ENCODE measurements at regions not wholly inside any gene's neighbourhood (a gene's known extent, or its start where the extent isn't known, plus 50 kb on each side); places are given as distances from the start of the nearest gene placed in this dataset.
"Not testable (repeated sequence)": the region's sequence is repeated elsewhere in the genome, so short reads cannot be mapped to it uniquely, and the experiment has no call there.

GRCh38 chr6:74255007-74255406, 559.0 kb downstream of the CD109 start:
- not testable (repeated sequence) for DNase-seq (ENCODE audit: low read depth in 3 of 3, low spot score in 2 of 3)

GRCh38 chr6:74254147-74254546, 558.1 kb downstream of the CD109 start:
- not testable (repeated sequence) for DNase-seq (ENCODE audit: low read depth in 3 of 3, low spot score in 2 of 3)

DNA sequence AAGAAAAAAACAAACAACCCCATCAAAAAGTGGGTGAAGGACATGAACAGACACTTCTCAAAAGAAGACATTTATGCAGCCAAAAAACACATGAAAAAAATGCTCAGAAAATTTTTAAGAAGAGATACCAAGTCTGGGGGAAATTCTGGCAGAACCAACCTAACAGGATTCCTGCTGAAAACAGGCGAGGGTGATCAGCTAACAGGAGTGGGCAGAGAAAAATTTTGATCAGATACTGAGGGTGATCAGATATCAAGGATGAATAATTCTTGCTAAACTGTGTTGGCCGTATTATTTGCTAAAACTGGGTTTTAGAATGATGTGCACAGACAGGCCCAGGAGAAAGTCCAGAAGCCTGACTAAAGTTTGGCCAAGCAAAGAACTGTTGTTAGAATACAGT, 557.3 kb downstream of the CD109 start:
- DNase-seq (ENCODE audit: low read depth in 3 of 3, low spot score in 2 of 3), result no peak

DNA sequence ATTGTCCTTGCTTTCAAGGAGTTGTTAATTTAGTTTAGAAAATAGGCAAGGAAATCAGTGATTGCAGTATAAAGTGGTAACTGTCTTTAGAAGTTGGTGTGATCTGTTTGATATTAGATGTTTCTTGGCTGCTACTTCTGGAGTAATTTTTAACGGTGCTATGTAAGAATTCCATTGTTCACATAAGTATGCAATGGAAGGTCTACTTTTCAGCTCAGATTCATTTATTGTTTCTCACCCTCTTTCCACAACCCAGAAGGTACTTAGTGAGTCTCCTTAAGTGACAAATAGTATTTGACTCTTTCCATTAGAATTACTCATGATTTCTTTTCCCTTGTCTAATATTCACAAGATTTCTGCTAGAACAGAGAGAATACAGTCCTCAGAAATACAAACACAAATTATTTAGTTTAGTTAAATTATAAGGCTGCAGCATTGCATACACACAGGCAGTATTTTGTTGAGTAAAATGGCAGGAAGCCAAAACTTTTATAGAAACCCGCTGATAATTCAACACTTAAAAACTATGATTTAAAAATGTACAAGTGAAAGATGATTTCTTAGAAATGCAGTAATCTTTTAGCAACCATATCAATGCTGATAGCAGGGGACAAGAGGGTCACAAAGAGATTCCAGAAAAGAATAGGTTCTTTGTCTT, 554.3 kb downstream of the CD109 start:
- no peak for DNase-seq (ENCODE audit: low read depth in 3 of 3, low spot score in 2 of 3)

- DNase-seq (ENCODE audit: low read depth in 3 of 3, low spot score in 2 of 3), result no peak
These were observed 553.7 kb downstream of the CD109 start for GRCh38 chr6:74249658-74250057.

DNA sequence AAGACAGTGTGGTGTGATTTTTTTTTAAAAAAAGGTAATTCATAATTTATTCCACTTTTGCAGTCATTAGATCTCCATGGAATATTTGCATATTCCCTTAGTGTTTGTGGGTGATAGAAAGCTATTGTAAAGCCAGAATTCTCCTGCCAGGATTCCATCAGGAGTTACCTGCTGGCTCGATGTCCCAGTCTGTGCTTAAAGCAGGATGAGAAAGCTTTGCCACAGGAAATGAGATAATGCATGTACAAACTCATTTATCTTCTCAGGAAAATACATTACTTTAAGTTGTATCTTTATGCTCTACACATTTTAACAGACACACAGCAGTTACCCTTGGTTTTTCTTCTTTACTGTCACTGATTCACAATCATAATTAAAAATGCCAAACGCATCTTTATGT, 553.0 kb downstream of the CD109 start:
- no peak for DNase-seq (ENCODE audit: low read depth in 3 of 3, low spot score in 2 of 3)

- no peak for DNase-seq (ENCODE audit: low read depth in 3 of 3, low spot score in 2 of 3)
These were observed 526.8 kb downstream of the CD109 start for GRCh38 chr6:74222768-74223333.

DNA sequence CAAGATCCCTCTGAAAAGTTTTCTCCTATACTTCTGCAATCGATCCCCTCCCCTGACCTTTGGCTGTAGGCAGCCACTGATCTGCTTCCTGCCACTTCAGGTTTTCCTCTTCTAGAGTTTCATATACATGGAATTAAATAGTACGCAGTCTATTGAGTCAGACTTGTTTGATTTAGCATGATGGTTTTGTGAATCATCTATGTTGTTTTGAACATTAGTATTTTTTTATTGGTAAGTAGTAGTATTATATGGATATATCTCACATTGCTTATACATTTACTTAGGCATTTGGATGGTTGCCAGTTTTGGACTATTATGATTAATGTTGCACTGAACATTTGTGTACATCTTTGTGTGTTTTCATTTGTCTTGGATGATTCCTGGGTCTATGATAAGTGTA, 518.0 kb downstream of the CD109 start:
- DNase-seq (ENCODE audit: low read depth in 3 of 3, low spot score in 2 of 3), result no peak

- DNase-seq (ENCODE audit: low read depth in 3 of 3, low spot score in 2 of 3), result no peak
These were observed 512.2 kb downstream of the CD109 start for GRCh38 chr6:74208239-74208638.

DNA sequence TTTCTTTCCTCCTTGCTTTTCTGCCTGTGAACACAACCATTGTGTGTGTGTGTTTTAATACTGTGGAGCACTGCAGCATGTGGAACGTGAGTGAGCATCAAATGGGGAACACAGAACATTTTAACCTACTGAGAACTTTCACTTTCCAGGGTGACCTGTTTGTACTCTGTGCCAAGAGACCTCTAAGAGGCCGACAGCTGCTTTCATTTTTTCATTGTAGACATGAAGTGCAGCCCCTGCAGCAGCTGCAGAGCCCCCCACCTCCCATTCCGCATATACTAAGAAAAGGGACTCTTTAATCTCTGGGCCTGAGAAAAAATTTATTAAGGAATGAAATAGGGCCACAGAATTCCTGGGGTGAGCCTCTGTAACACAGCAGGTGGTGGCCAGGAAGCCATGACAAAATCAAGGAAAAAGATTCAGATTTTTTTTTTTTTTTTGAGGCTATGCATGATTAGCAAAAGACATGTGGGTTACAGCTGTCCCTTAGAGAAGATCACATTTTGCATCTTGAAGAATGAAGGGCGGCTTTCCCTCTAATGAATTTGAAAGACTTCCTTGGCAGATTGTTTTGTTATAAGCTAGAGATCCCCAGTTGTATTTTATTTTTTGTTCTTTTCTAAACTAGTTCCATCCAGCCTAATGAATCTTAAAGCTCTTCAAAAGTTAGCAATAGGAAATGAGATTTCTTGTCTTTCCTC, 503.4 kb downstream of the CD109 start:
- DNase-seq (ENCODE audit: low read depth in 3 of 3, low spot score in 2 of 3), result no peak

- DNase-seq (ENCODE audit: low read depth in 3 of 3, low spot score in 2 of 3), result no peak
These were observed 501.3 kb downstream of the CD109 start for GRCh38 chr6:74197310-74197709.

DNA sequence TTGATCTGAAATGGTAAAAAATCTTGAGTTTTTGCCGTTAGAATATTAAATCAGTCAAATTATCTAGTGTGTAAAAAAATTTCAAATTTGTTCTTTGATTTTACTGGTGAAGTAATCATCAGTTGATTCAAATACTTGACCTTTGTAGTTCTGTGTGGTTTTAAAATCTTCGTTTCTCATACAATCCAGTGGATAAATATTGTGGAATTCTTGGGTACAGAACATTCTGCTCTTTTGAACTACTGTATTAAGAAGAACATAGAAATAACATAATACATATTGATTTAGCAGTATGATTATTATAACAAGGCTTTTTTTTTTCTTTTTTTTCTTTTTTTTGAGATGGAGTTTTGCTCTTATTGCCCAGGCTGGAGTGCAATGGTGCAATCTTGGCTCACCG, 491.8 kb downstream of the CD109 start:
- DNase-seq (ENCODE audit: low read depth in 3 of 3, low spot score in 2 of 3), result no peak

GRCh38 chr6:74182992-74183391, 487.0 kb downstream of the CD109 start:
- no peak for DNase-seq (ENCODE audit: low read depth in 3 of 3, low spot score in 2 of 3)

DNA sequence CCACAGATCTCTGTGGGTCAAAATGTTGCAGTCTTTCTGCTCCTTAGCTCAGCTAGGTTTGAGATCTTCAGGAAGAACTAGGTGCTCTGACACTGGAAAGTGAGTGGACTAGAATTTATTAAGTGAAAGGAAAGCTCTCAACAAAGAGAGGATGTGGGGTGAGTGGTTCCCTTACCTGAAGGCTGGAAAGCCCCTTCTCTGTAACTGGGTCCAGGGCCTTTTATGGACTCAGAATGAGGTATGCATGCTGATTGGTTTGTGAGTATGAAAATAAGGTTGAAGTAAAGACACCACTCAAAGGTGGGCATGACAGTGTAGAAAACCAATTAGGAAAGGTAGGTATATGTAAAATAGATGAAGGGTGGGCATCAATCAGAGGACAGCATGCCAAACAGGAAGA, 485.5 kb downstream of the CD109 start:
- DNase-seq (ENCODE audit: low read depth in 3 of 3, low spot score in 2 of 3), result no peak

DNA sequence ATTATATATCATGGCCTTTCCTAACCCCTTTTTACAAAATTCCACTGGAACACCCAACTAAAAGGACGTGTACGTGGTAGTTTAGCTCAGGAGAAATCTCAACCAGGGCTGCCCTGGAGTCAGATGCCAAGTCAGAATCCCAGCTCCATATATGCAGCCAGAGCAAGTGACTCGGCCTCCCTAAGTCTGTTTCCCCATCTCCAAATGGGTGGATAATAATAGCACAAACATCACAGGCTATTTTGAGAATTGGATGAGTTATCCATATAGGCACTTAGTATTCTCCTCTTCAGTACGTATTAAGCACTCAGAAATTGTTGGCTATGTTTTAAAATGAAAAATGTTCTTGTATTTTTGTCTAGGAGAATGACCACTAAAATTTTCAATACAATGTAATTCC, 481.5 kb downstream of the CD109 start:
- DNase-seq (ENCODE audit: low read depth in 3 of 3, low spot score in 2 of 3), result no peak

DNA sequence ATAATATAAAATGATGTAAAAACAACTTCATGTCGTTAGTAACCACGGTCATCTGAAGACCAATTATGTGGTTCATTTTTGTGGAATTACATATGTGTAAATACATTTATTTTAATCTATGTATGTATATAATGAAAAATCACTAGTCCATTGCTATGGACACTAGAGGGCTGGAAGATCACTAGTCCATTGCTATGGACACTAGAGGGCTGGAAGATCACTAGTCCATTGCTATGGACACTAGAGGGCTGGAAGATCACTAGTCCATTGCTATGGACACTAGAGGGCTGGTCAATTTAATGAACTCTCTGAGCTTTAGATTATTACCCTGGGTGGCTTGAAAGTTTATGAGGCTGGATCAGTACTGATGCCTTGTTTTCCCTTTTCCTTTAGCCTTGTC, 474.5 kb downstream of the CD109 start:
- DNase-seq (ENCODE audit: low read depth in 3 of 3, low spot score in 2 of 3), result not testable (repeated sequence)

DNA sequence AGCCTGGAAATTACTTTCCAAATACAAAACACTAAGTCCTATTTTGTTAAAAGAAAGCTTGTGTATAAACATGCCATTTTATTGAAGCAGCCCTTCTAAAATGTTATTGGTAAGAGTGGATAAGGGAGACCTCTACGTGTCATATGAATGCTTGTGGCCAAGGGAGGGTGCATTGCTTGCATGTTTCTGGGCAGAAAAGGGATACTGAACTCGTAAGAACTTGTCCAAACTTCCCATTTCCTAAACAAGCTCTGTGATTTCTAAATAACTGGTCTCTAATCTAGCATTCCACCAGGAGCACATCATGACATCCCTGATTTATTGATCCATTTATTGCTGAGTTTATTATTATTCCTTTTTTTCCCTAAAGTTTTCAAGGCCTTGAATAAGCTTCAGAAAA, 474.1 kb downstream of the CD109 start:
- DNase-seq (ENCODE audit: low read depth in 3 of 3, low spot score in 2 of 3), result no peak

DNA sequence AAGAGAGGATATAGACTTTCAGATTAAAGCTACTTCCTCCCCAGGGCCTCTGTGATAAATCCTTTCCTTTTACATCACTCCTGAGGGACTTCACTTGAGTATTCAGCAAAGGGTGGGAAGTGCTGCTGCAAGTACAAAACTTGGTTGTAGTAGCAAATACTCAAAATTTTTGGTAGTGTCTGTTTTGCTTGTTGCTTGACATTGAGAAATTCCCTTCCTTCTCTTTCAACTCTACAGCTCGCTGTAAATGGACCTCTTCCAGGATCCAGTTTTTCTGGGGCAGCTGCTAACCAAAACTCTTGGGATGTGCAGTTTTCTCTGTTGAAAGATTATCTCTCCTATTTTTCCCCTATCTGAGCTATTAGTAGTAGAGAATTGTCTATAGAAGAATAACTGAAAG, 472.0 kb downstream of the CD109 start:
- DNase-seq (ENCODE audit: low read depth in 3 of 3, low spot score in 2 of 3), result no peak

DNA sequence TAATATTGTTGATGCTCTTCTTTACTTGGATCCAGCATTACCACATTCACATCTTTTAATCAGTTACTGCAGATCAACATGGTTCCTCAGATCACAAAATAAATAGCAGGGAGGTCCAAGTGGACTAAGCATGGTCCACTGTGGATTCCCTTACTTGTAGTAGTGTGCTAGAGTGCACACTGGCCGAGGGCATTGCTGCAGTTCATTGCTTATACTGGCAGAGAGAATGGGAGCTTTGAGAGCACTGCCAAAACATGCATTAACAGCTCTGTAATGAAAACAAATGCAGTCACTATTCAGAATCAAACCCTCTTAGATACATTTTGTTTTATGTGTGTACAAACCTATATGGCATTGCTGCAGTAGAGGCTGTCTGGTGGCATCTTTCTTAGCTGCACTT, 471.5 kb downstream of the CD109 start:
- DNase-seq (ENCODE audit: low read depth in 3 of 3, low spot score in 2 of 3), result no peak

- DNase-seq (ENCODE audit: low read depth in 3 of 3, low spot score in 2 of 3), result no peak
These were observed 470.8 kb downstream of the CD109 start for GRCh38 chr6:74166849-74167248.

GRCh38 chr6:74161380-74161779, 465.4 kb downstream of the CD109 start:
- no peak for DNase-seq (ENCODE audit: low read depth in 3 of 3, low spot score in 2 of 3)

DNA sequence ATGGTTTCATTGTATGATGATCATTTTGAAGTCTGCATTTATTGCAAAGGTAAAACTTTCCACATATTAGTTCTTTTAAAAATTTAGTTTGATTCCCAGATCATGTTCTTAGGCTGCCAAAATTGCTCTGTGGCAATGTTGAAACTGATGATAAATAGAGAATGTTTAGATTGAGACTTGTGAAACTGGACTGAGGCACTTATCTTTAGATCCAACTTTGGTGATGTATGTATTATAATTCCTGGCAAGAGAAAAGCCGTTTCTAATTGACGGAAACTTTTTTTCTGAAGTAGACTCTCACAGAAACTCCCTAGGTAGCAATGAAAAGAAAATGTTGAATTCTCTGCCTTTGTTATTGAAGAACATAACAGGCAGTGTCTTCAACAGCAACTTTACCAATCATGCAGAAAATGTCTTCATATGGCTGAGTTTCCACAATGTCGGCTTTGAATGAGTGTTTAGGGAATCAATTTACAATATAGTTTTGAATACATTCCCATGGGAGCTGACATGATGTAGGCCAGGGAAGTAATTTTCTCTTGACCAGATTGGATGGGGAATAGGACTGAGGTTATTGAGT, 456.2 kb downstream of the CD109 start:
- DNase-seq (ENCODE audit: low read depth in 3 of 3, low spot score in 2 of 3), result no peak
